ENCODE measurements at regions not wholly inside any gene's neighbourhood (a gene's known extent, or its start where the extent isn't known, plus 50 kb on each side); places are given as distances from the start of the nearest gene placed in this dataset.
A peak's percentile ranks its signal among the peaks of the same experiment; 100 is the strongest.

GRCh38 chr5:146940295-146940694 lies 61.7 kb upstream of the PPP2R2B start:
- no peak for DNase-seq

GRCh38 chr5:146944019-146944418 lies 65.5 kb upstream of the PPP2R2B start:
- DNase-seq, result no peak

GRCh38 chr5:146944764-146945616 lies 66.4 kb upstream of the PPP2R2B start:
- DNase-seq, result no peak

- no peak for DNase-seq
Observed at GRCh38 chr5:146945617-146946084, 67.1 kb upstream of the PPP2R2B start.

DNA sequence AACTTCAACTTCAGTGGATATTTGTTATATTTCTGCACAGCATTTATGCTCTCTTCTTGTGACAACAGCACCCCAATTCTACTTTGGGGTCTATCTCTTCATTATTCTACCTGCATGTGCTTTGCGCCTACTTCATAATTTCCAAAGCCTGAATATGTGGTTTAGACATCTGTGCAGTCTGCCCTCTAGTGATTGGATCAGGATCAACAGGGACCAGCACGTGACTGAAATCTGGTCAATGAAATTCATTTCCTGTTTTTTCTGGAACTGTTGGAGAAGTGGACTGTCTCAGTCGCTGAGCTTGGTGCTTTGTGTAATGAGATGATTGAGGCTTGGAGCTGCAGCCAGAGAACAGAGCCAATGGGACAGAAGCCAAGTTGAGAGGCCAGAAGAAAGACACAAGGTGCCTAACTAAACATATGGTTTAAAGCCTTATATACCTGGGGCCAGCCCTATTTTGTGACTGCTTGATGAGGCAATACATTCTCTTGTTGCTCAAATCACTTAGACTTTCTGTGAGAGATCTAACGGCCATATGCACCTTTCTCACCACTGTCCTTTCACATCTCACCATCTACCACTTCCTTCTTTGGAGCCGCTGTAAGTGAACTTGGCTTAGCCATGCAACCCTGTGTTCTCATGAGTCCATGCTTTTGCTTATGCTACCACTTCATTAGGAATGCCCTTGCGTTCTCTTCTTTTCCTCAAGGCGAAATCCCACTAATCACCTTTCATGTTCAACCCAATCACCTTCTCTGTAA lies 68.8 kb upstream of the PPP2R2B start:
- DNase-seq, result no peak

DNA sequence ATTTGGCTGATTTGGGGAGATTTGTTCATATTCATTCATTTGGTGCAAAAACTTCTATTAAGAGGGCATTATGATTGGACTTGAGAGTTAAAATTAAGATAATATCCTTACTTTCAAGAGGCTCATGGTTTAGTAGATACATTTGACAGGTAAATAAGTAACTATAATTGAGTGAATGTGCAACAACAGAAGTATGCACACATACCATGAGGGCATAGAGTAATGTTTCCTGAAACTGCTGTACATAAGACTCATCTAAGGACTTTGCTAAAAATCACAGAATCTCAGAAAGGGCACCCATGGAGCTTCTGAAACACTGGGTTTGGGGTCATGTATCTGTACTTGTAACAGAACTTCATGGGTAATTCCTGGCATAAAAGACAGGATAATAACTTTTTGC lies 70.1 kb upstream of the PPP2R2B start:
- no peak for DNase-seq

DNA sequence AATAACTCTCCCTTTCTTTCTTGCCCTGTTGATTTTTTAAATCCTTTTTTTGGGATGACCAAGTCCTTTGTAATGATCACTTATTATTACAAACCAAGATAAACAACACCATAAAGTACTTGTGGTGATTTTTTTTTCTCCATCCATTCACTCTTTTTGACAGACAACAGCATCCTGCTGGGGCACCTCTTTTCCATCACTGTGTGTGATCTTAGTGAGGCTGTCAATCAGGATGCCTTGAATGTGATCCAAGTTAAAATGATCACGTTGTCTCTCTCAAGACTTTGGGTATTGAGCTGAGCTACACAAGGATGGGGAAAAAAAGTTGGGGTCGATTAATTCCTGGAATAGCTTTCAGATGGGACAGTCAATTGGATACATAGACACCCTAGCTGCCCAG lies 73.6 kb upstream of the PPP2R2B start:
- DNase-seq, result no peak

DNA sequence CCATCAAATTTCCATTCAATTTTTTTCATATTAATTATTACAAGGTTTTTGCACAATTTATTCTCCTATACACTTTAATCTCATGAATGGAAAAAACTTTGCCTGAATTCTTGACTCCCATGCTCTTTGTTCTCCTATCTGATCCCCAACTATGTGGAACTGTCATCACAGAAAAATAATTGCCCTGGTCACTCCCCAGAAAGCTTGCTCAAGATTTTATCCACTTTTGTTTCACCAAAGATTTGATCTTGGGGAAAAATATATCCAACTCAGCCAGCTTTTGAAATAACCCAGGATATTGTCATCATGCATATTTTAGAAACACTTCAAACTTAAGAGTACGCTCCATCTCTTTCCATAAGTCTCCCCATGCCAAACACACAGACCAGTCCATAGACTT lies 77.7 kb upstream of the PPP2R2B start:
- DNase-seq, result no peak

GRCh38 chr5:146959360-146959759 lies 80.8 kb upstream of the PPP2R2B start:
- no peak for DNase-seq

GRCh38 chr5:146962801-146963355 lies 84.3 kb upstream of the PPP2R2B start:
- no peak for DNase-seq

GRCh38 chr5:146965761-146966659 lies 87.5 kb upstream of the PPP2R2B start:
- DNase-seq, result peak; percentile 14 to 57

GRCh38 chr5:146967646-146968045 lies 89.1 kb upstream of the PPP2R2B start:
- no peak for DNase-seq

DNA sequence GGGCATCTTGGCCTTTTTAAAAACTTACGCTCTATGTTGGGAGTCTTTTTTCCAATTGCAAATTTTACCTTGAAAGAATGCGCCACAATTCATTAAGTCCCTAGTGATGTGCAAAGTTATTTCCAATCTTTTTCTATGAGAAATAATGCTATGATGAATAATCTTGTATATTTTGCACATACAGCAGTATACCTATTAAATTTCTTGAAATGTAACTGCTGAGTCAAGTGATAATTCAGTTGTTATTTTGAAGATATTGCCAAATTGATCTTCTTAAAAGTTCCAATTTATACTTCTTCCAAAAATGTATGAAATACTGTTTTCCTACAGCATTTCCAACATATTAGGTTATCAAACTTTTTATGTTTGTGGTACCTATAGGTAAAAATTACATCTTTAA lies 92.8 kb upstream of the PPP2R2B start:
- DNase-seq, result no peak

GRCh38 chr5:146986469-146986868 lies 107.9 kb upstream of the PPP2R2B start:
- no peak for DNase-seq

DNA sequence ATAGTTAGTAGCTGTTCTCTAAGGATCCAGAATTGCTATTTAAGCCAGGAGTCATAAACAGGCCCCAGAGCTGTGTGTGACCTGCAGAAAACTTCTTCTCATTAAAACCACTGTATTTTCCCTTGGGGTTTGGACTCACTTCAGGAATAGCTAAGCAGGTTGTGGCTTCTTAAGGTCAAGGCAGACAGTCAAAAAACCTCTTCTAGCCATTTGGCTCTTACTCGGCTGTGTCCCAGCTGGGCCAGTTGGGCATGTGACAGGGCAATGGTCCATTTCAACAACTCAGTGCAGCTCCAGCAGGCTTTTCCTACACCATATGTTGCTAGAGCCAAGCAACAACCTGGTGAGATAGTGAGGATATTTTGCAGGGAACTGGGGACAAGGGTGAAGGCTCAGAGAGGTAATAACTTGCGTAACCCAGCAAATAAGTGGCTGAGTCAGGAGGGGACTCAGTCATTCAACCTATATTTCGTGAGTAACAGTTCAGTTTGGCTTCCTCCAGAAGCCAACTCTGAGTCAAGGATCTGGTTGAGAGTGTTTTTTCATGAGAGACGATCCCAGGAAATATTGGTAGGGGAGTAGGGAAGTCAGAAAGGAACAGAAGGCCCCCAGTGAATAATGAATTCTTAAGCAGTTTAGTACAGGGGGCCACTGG lies 115.4 kb upstream of the PPP2R2B start:
- no peak for DNase-seq

DNA sequence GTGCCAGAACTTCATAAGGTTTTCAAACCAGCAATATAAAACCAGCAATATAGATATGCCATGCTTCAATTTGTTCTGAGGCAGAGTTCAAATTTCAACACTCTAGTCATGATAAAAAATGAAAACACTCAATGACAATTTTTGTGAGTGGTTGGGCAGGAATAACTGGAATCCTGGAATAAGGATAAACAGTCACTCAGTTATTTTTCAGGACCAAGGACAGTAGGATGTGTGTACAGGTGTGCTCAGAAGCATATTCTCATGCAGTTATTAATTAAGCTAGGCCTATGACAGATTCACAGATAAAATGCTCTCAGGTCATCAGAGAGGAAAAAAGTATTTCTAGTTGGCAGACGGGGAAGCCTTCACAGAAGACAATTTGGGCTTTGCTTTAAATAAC lies 117.3 kb upstream of the PPP2R2B start:
- DNase-seq, result no peak

DNA sequence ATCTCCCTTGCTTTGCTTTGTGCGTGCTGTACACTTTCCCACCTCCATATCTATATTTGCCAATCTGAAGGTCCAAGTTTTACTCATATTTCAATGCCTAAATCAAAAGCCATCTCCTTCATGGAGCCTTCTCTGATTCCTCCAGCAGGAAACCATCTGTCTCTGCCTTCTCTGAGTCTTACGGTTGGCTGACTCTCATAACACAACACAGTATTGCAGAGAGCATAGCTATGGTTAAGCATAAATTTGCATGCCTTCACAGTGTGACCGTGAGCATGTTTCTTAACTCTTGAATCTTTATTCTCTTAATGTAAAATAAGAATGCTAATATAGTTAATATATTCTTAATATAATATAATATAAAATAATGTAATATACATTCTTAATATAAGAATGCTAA lies 136.8 kb upstream of the PPP2R2B start:
- DNase-seq, result no peak

DNA sequence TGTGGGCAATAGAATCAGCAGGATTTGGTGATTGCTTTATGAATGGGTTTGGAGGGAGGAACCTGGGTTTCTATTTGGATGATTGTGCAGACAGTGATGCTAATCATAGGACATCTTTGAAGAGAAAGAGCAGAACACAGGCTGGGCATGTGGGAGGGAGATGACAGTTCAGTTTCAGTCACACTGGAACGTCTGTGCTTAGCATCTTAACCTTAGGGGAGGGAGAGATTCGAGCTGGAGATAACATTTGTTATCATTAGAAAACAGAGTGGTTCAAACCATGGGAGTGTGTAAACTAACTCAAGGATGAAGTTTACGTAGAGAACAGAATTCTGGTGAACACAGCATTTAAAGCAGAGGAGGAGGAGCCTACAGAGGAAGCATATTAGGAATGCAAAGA lies 138.6 kb upstream of the PPP2R2B start:
- no peak for DNase-seq

DNA sequence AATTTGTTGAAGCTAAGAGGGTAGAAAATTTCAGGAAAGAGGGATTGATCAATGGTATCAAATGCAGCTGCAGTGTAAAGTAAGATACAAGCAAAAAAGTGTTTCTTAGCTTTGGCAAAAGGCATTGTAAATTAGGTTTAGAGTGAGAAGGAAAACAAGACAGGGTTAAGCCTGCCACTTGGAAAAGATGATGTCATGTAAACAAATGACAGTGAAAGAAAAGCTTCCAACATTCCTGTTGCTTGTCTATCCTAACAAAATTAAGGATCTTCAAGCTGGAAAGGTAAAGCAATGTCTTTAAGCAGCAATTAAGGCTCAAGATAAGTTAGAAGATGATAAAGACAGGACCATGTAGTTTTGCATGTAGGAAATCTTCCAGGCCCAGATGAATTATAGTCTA lies 139.1 kb upstream of the PPP2R2B start:
- no peak for DNase-seq

GRCh38 chr5:147018812-147019211 lies 140.3 kb upstream of the PPP2R2B start:
- no peak for DNase-seq

GRCh38 chr5:147036691-147037245 lies 158.2 kb upstream of the PPP2R2B start:
- DNase-seq, result no peak
